T-helper 2 cell (primary cell): ENCODE measurements at regions not wholly inside any gene's neighbourhood (a gene's known extent, or its start where the extent isn't known, plus 50 kb on each side); places are given as distances from the start of the nearest gene placed in this dataset.

Source experiments
- DNase-seq, 5 experiments: peaks; one replicate each; pipeline versions ENCODE4 v3.0.0 to v3.0.0-alpha.2; 2012 to 2022

GRCh38 chr12:105539735-105540134 lies 209.2 kb downstream of the C12orf75 start:
- DNase-seq: no peak

GRCh38 chr12:105547786-105548185 lies 217.3 kb downstream of the C12orf75 start:
- DNase-seq: no peak

DNA sequence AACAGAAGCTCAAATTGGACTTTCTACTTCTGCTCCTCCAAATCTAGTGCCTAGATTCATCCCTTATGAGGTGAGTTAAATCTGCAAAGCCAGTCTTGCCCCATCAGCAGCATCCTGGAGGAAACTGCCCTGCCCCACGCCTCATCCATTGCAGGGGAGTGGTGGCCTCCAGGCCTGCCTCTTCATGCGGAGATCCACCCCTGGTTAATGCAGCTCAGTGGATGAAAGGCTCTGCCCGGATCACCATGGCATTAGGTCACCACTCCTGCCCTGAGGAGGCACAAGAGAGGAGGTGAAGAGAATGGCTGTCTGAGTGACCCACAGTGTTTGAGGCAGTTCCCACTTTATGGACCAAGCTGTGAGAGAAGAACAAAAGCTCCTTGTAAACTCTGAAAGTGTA lies 218.1 kb downstream of the C12orf75 start:
- DNase-seq: no peak

GRCh38 chr12:105552056-105552455 lies 221.6 kb downstream of the C12orf75 start:
- DNase-seq: no peak

- DNase-seq: no peak
Measured at GRCh38 chr12:105554223-105554678, 223.8 kb downstream of the C12orf75 start.

GRCh38 chr12:105554856-105555255 lies 224.4 kb downstream of the C12orf75 start:
- no peak for DNase-seq

DNA sequence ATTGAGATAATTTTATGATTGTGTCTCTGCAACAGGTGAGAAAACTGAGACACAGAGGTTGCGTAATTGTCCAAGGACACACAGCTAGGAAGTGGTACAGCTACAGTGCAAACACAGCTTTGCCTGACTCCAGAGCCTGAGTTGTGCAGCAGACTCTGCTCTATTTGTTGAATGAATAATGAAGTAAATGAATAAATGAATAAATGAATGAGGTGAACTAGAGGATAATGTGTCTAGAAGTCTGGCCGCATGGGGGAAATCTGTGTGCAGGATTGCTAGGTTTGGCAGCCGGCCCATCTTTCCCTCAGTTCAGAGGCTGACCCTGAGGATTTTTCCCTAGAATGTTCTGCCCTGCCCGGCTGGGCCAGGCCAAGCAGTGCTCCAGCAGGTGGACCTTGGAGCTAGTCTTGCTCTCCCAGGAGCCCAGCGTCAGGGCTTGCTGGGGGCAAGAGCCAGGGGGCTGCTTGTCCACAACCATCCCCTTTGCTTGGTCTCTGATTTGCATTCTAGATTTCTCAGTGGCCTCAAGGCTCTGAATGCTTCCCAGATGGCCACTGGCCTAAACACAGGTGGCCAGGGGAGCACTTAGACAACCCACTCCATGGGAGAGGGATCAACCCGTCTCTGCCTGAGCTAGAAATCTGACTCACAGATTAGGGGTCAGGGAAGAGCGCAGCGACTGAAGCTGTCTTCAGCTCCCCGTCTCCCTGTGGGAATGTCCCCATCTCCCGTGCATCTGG lies 225.2 kb downstream of the C12orf75 start:
- DNase-seq: no peak

DNA sequence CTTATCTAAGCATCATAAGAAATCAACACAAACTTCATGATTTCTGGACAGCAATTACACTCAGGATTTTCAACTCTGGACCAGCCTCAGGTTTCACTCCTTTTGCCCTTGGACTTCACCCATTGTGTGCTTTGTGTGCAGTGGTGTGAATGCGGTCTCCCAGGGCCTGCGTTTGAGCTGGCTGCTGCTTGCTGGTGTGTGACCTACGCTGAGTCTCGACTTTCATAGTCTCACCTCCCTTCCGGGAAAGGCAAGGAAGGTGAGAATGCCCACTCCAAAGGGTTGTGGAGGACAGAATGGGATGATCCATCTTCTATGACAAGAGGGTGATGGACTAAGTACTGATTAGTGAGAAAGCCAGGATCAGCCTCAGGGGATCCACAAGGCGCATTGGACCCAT lies 228.8 kb downstream of the C12orf75 start:
- DNase-seq: no peak

- DNase-seq: no peak
Measured at GRCh38 chr12:105561546-105562198, 231.2 kb downstream of the C12orf75 start.

DNA sequence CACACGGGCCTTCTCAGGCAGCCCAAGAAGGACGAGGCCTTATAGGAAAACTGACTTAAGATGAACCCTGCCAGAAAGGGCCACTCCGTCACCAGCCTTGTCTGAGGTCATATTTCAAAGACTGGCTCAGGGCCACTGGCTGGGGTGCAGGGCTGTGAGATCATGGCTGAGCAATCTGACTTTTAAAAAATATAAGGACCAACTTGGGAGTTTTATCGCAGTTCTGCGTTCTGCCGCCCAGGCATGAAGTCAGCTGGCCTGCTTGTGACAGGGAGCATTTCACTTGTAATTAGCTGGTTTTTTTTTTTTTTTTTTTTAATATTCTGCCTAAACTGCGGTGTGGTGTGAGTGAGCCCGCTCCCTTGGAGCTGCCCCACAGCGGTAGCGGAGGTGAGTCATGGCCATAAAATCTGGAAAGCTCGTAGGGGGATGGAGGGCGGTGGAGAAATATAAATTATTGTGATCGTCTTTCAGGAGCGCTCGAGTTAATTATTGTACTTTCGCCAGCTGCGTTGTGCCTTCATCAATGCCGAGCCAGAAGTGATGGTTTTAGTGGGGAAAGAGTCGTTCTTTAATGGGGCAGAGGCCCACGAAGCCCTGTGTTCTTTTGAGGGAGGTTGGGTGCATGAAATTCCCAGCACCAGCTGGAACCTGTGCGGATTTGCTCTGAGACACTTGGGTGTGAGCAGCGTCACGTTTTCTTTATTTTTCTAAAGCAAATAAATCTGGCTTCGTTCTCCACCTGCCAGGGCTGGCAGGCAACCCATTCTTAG lies 231.9 kb downstream of the C12orf75 start:
- DNase-seq: no peak

DNA sequence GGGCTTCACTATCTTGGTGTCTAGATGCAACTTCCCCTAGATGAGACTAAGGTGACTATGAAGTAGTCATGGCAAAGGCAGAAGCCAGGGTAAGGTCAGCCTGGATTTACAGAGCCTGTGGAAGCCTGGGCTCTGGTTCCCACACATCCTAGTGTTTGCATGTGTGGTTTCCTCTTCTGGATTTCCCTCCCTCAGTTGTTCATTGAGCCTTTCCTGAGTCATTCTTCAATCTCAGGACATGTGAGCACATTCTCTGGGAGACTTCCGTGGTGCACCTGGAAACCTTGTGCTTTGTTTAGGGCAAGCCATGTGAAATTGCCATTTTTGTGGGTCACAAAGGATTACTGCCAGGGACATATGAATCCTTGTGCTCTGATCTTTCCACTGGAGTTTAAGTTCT lies 236.6 kb downstream of the C12orf75 start:
- DNase-seq: no peak

DNA sequence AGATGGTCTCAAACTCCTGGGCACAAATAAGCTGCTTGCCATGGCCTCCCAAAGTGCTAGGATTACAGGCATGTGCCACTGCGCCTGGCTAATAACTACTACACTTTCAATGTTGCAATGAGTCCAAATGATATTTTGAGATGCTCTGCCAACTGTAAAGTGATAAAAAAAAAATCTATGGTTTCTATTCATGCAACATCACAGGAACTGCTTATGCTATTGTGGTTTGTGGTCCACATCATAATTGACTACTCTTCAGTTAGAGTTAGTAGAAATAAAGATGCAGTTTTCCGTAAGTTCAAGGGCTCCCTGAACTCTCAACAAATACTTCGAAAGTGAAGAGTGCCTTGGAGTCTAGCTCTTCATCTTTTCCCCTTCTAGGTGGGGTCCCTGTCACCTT lies 239.4 kb downstream of the C12orf75 start:
- no peak for DNase-seq

DNA sequence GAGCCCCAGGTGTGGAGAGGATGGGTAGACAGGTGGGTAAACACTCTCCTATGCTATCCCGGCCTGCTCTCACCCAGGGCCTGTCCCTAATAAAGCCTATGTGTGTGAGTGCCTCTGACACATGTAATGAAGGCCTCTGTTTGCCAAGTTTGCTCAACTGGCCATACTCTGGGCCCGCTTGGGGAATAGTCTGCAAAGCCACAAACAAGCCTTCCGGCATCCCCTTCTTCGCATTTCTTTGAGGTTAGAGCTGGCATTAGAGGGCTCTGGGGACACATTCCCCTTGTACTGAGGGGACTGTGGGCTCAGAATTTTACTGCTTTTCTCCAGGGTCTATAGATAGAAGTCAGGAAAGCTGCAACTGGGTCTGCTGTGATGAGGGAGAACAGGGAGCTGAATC lies 240.5 kb downstream of the C12orf75 start:
- no peak for DNase-seq

- no peak for DNase-seq
Measured at GRCh38 chr12:105573574-105573973, 243.1 kb downstream of the C12orf75 start.

DNA sequence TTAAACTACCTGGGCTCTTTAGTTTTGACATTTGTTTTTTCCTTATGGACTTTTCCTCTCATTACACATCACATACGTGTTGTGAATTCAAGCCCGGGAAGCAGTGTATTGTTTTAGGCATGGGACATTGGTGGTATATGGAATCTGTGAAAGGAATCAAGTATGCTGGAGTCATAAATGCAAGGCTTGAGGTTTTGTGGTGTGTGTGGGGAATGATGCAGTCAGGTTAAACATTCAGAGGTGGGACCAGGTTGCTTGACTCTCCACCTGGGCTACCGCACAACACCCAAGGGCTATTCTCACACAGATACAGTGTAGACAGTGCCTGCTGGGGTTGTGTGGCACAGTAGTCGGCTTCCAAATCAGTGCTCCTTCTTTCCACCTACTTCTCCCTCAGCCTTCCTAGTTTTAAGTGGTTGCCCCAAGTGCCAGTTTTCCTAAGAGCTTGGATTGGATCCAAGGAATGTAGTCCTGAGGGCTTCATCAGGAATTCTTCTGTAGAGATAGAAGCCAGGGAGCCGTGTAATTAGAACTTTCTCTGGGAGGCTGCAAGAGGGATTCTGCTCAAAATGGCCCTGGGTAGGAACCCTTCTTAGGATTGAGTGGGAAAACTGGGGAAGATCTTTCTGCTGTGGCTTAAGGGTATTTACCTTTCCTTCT lies 243.7 kb downstream of the C12orf75 start:
- no peak for DNase-seq

- no peak for DNase-seq
Measured at GRCh38 chr12:105575235-105575634, 244.7 kb downstream of the C12orf75 start.

GRCh38 chr12:105576261-105576660 lies 245.8 kb downstream of the C12orf75 start:
- no peak for DNase-seq

GRCh38 chr12:105580821-105581352 lies 250.4 kb downstream of the C12orf75 start:
- no peak for DNase-seq

- no peak for DNase-seq
Measured at GRCh38 chr12:105581420-105581819, 250.9 kb downstream of the C12orf75 start.

DNA sequence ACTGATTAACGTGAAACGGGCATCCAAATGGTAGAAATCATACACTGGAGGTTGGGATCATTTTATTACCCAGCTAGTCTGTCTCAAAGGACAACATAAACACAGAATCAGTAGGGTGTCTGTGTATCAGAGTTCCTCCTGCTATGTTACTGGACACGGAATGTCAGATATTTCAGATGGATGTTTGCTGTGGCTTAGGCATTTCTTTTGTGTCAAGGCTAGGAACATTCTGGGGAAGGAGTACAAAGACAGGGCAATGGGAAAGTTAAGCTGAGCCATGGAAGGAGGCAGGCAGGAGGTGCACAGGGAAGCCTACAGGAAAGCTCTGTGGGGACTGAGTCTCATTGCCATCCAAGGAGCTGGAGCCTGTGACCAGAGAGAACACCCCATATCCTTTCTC lies 254.6 kb downstream of the C12orf75 start:
- no peak for DNase-seq

DNA sequence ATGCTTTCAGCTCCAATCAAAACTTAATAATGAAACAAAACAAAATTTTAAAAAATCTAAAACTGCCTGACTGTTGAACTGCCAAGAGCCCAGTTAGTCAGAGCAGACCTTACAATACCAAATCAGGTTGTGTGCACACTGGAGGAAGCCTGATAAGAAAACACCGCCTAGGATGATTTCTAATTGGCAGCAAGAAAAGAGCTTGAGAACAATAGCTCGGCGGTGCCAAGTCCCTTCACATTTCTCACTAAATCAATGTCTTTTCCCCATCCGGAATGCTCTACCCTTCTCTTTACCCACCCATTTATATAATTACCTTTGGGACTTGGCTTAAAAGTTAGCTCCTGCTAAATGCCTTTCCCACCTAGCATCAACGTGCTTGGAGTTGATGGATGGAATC lies 256.7 kb downstream of the C12orf75 start:
- DNase-seq: no peak

DNA sequence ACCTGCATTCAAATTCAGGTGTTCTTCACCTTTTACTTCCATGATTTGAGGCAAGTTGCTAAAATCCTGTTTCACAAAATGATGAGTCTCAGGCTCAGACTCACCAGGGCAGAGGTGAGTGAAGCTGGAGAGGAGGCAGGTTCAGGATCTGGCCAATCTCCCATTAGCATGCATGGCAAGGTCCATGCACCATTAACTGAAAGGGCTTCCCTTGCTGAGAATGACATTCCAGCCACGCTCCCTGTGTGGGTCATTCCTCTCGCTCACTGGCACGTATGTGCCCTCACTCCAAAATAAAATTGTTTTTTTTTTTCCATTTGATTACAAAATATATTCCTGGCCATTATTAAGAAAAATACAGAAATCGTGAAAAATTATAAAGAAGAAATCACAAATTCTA lies 257.6 kb downstream of the C12orf75 start:
- DNase-seq: no peak

GRCh38 chr12:105590571-105590970 lies 260.1 kb downstream of the C12orf75 start:
- DNase-seq: no peak
